Rectal smooth muscle tissue (tissue), 1 donor: ENCODE measurements at regions not wholly inside any gene's neighbourhood (a gene's known extent, or its start where the extent isn't known, plus 50 kb on each side); places are given as distances from the start of the nearest gene placed in this dataset.
"Not testable (repeated sequence)": the region's sequence is repeated elsewhere in the genome, so short reads cannot be mapped to it uniquely, and the experiment has no call there.

ENCODE experiments used
- H3K27ac ChIP-seq: one replicate; pipeline ENCODE4 v1.7.0; 2013; ENCODE audit warnings: low read depth, low read length, inconsistent platforms
- H3K27me3 ChIP-seq: one replicate; pipeline ENCODE4 v1.7.0; 2013; ENCODE audit warnings: low read length; ENCODE audit not compliant: control insufficient read depth, insufficient read depth
- H3K36me3 ChIP-seq: one replicate; pipeline ENCODE4 v1.7.0; 2013; ENCODE audit warnings: low read length; ENCODE audit not compliant: control insufficient read depth, insufficient read depth
- H3K4me1 ChIP-seq: one replicate; pipeline ENCODE4 v1.7.0; 2013; ENCODE audit warnings: low read length; ENCODE audit not compliant: control insufficient read depth, insufficient read depth
- H3K4me3 ChIP-seq: one replicate; pipeline ENCODE4 v1.7.0; 2013; ENCODE audit warnings: low read length
- H3K9ac ChIP-seq: one replicate; pipeline ENCODE4 v1.7.0; 2013; ENCODE audit warnings: low read length

DNA sequence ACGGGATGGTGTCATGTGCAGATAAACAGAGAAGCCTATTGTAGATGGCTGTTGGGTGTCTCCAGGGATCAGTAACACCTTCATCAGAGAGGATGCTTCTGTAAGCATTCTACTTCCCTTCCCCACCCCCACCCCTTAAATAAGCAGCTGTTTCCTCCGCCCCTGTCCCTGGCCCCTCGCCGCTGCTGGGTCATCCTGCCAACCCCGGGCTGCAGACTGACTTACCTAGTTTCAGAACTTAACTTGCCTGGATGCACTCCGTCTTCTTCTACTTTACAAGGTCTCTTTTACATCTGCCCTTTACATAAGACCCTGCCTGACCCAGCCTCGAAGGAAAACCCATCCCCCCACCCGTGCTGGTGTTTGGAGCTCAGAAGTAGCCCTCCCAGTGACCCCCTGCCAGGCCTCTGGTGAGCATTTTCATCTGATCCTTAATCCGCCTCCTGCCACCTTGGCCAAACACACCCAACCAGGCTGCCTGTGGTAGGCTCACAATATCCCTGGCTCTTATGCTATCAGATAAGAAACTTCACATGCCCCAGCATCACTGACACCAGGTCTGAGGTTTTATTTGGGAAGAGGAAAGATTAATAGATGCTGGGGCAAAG is 103.0 kb upstream of the HES1 start:
- no peak overlapping the region for H3K9ac ChIP-seq
- no peak overlapping the region for H3K27ac ChIP-seq
- H3K4me1 ChIP-seq, result no peaks in the 10 kb centered on the region
- H3K27me3 ChIP-seq, result no peaks in the 10 kb centered on the region
- no peaks in the 10 kb centered on the region for H3K36me3 ChIP-seq
- no peak overlapping the region for H3K4me3 ChIP-seq

DNA sequence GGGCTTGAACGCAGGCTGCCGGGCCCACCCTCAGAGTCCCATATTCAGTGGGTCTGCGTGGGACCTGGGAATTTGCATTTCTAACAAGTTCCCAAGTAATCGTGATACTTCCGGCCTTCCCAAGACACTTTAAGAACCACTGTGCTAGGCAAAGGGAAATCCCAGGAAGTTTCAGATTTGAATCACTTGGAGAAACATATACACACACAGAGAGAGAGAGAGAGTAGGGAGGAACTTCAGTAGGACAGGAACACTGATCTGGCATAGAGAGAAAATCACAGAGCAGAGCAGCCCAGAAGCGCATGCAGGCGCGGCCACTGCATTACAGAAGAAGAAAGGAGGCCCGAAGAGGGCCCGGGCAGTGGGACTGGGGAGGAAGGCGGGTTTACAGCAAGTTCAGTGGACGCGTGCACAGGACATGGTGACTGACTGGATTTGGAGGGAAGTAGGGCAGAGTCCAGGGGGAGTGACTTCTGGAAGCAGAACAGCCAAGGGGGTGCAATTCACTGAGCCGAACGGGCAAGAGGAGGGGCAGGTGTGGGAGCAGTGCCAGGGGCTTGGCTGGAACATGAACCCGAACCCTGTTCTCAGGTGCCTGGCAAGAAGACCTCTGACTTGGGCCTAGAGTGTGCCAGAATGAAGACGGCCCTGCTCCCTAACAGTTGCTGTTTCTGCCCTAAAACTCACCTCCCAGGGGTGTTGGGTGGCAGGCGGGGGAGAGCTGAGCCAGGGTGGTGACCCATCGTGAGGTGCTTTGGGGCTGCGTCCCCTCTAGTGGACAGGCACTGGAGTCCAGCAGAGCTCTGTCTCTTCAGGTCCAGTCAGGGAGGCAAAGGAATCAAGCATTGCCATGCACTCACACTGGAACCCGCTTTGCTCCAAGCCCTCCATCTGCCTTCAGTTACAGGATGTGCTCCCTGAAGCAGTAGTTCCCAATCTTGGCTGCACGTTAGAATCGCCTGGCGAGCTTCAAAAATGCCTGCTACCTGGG is 101.3 kb upstream of the HES1 start:
- Histone ChIP-seq H3K36me3 (no peaks in the 10 kb centered on the region), H3K4me3 (no peak overlapping the region), H3K4me1 (no peaks in the 10 kb centered on the region), H3K27me3 (no peaks in the 10 kb centered on the region), H3K27ac (no peak overlapping the region), H3K9ac (no peak overlapping the region)

DNA sequence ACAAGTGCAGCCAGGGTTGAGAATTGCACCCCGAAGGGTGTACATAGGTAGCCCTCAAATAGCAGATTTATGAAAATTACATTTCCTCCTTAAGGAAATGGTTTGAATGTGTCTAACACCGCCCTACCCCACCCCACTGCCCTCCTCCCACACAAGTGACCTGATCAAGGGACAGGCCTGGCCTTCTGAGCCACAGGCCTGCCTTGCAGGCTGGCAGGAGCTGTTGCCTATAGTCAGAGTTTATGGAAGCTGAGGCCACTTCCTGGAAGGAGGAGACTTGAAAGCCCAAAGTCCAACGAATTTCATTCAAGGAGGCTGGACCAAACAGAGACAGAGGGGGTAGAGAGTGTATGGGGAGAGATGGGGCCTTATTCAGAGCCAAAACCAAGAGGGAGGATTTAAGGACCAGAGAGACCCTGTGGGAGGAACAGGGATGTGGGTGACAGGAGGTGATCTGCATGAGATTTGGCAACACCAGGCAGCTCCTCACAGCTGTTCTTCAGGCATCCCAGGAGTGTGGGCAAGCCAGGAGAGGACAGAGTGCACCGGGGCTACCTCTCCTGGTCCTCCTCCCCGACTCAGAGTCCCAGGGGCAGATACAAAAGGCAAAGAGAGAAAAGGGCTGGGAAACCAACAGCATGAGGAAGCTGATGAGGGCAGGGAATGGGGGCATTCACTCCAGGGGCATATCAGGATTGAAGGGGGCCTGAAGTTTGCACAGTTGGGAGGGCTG is 100.4 kb upstream of the HES1 start:
- no peaks in the 10 kb centered on the region for H3K4me1 ChIP-seq
- H3K36me3 ChIP-seq, result no peaks in the 10 kb centered on the region
- H3K4me3 ChIP-seq, result no peak overlapping the region
- H3K9ac ChIP-seq, result no peak overlapping the region
- H3K27ac ChIP-seq, result no peak overlapping the region
- H3K27me3 ChIP-seq, result no peaks in the 10 kb centered on the region

DNA sequence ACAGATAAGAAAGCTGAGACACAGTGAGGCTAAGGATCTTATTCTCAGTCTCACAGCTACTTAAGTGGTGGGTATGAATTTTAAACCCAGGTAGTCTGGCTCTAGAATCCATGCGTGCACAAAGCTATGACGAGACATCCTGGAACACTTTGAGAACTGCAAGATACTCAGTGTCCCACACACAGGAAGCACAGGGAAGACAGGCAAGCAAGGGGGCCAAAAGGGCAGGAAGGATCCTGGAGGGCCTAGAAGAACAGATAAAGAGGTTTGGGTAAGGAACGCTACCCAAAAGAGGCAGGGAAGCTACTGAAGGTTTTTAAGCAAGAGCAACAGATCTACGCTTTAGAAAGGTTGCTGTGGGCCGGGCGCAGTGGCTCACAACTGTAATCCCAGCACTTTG is 99.1 kb upstream of the HES1 start:
- no peaks in the 10 kb centered on the region for H3K27me3 ChIP-seq
- H3K9ac ChIP-seq, result no peak overlapping the region
- H3K36me3 ChIP-seq, result no peaks in the 10 kb centered on the region
- H3K4me3 ChIP-seq, result no peak overlapping the region
- H3K27ac ChIP-seq, result no peak overlapping the region
- H3K4me1 ChIP-seq, result no peaks in the 10 kb centered on the region

DNA sequence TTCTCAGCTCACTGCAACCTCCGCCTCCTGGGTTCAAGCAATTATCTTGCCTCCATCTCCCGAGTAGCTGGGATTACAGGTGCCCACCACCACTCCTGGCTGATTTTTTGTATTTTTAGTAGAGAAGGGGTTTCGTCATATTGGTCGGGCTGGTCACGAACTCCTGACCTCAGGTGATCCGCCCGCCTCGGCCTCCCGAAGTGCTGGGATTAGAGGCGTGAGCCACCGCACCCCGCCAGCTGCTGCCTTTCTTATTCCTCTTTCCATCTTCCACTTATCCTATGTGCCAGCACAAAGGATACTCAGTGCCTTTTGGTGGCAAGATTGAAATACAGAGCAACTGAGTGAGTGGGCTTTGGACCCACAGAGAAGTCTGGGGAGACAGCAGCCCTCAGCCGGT is 97.6 kb upstream of the HES1 start:
- not testable (repeated sequence) for H3K4me1 ChIP-seq, H3K9ac ChIP-seq, H3K27ac ChIP-seq, H3K4me3 ChIP-seq, H3K36me3 ChIP-seq, H3K27me3 ChIP-seq

DNA sequence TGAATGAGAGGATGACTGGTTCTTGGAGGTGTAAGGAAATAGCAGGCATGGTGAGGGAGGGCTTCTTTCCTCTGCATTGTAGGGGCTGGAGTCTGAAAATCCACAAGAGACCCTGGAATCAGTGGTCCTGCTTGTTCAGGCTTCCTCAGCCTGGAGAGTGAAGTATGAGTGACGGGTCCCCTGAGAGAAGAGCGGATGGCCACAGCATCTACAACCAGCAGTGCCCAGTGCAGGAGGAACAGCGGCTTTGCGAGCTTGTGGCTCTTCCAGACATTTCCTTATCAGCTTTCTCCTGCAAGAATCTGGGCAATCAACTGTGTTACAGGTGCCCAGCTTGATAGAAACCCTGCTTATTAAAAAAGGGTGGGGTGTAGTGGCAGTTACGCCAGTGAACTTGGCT is 97.0 kb upstream of the HES1 start:
- H3K4me3 ChIP-seq, result no peak overlapping the region
- no peaks in the 10 kb centered on the region for H3K36me3 ChIP-seq
- H3K9ac ChIP-seq, result no peak overlapping the region
- H3K27ac ChIP-seq, result no peak overlapping the region
- no peaks in the 10 kb centered on the region for H3K27me3 ChIP-seq
- no peaks in the 10 kb centered on the region for H3K4me1 ChIP-seq

DNA sequence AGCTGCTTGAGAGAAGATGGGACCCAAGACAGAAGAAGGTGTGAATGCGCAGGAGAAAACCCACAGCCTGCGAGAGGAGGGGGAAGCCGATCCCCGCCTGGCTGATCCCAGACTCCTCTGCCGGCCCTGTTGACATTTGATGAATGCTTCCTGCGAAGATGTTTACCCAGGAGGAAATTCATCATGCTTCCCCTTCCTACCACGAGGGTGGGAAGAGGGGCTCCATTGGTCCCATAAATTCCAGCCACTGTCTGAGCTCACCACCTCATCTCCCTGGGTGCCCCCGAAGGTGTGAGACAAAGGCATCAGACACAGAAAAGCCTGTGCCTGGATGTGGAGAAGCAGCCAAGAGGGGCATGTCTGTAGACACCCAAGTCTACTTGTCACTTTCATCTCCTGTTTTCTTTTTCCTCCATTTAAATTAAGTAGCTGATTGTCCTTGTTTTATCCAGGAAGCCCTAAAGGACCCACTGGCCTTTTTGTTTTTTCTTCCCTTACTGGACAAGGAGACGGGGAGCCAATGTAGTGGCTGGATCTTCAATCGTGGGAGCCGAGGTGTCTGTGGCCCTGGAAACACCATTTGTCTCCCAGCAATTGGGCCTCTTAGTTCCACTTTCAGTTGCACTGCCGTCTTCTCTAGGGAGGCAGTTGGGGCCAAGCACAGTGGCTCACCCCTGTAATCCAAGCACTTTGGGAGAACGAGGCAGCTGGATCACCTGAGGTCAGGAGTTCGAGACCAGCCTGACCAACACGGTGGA is 95.3 kb upstream of the HES1 start:
- Histone ChIP-seq H3K9ac (no peak overlapping the region), H3K4me3 (no peak overlapping the region), H3K27me3 (no peaks in the 10 kb centered on the region), H3K4me1 (no peaks in the 10 kb centered on the region), H3K36me3 (no peaks in the 10 kb centered on the region), H3K27ac (no peak overlapping the region)

DNA sequence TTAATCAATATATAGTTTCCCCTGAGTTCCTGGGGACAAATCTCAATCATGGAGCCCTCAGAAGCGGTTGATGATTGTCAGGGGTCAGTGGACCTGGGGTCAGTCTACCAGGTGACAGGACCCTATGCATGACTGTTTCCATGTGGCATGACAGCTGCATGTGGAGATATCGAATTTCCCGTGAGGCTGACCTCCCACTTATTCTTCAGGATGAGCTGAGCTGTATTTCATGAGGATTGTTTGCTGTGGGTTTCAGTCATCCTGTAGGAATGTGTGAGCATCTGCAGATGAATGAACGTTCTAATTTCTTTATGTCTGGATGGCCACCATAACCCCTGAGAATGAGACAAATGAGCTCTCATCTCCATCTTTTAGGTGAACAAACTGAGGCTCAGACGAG is 93.0 kb upstream of the HES1 start:
- no peaks in the 10 kb centered on the region for H3K36me3 ChIP-seq
- no peak overlapping the region for H3K27ac ChIP-seq
- H3K9ac ChIP-seq, result no peak overlapping the region
- no peak overlapping the region for H3K4me3 ChIP-seq
- H3K4me1 ChIP-seq, result no peaks in the 10 kb centered on the region
- H3K27me3 ChIP-seq, result no peaks in the 10 kb centered on the region

DNA sequence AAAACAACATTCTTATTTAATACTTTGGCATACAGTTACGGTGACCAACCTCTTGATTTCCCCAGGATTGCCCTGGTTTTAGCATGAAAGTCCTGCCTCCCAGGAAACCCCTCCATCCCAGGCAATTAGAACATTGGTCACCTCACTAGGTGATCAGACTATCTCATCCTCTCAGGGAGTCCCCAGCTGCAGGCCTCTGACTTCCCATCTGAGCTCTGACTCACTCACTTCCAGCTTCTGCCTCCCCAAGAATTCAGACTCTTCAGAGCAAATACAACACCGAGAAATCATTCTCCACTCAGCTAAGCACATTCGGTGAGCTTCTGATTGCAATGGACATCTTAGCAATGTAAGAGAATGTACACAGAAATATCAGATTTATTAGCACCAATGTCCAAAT is 92.4 kb upstream of the HES1 start:
- Histone ChIP-seq H3K4me3 (no peak overlapping the region), H3K9ac (no peak overlapping the region), H3K36me3 (no peaks in the 10 kb centered on the region), H3K27me3 (no peaks in the 10 kb centered on the region), H3K4me1 (no peaks in the 10 kb centered on the region), H3K27ac (no peak overlapping the region)

DNA sequence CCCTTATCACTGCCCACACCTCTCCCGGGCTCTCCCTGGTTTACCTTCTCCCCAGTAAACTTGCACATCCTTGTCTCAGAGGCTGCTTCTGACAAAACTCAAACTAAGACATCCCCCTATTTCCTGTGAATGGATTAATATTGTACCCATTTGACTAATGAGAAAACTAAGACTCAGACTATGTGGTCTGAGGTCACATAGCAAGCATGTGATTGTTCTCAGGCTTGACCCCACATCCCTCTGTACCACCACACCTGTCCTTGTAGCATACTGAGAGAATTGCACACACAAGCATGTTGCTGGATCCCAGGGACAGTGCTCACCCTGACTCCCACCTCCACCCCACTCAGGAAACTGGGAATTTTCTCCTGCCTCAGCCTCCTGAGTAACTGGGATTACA is 90.7 kb upstream of the HES1 start:
- H3K36me3 ChIP-seq, result no peaks in the 10 kb centered on the region
- H3K9ac ChIP-seq, result no peak overlapping the region
- H3K27ac ChIP-seq, result no peak overlapping the region
- no peaks in the 10 kb centered on the region for H3K4me1 ChIP-seq
- no peaks in the 10 kb centered on the region for H3K27me3 ChIP-seq
- H3K4me3 ChIP-seq, result no peak overlapping the region

DNA sequence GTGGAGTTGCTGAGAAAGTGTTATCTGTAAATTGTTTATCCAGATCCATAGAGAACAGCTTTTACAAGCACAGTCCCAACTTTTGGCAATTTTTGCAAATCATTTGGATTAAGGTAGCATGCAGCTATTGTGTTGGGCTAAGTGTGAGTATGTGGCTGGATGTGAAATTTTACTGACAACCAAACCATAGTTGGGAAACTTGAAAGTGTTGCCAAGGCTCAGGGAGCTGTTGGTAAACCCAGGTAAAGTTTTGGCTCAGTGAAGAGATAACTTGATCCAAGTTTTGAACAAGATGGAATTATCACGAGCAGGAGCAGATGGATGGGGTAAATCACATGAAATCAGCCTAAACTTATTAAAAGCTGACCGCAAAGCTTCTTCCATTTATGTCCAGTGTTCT is 90.0 kb upstream of the HES1 start:
- Histone ChIP-seq H3K27me3 (no peaks in the 10 kb centered on the region), H3K4me1 (no peaks in the 10 kb centered on the region), H3K36me3 (no peaks in the 10 kb centered on the region), H3K4me3 (no peak overlapping the region), H3K9ac (no peak overlapping the region), H3K27ac (no peak overlapping the region)

DNA sequence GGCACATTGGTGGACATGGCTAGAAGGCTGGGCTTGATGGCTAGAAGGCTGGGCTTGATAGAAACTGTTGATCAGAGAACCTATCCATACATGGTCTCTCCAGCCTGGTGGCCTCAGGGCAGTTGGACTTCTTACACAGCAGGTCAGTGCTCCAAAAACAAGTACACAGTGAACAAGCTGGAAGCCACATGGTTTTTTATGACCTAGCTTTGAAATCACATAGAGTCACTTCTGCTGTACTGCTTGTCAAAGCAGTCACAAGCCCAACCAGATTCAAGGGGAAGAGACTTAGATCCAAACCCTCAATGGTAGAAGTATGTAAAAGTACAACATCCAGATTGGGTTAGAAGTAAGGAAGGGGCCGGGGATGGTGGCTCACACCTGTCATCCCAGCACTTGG is 89.4 kb upstream of the HES1 start:
- H3K9ac ChIP-seq, result no peak overlapping the region
- H3K4me1 ChIP-seq, result no peaks in the 10 kb centered on the region
- H3K36me3 ChIP-seq, result no peaks in the 10 kb centered on the region
- no peaks in the 10 kb centered on the region for H3K27me3 ChIP-seq
- no peak overlapping the region for H3K4me3 ChIP-seq
- no peak overlapping the region for H3K27ac ChIP-seq
